BLaER1 treated with 17β-estradiol and CSF1 and Interleukin-3, amounts not matched to agents 10 nM and 100 nM (cell line): ENCODE measurements at regions not wholly inside any gene's neighbourhood (a gene's known extent, or its start where the extent isn't known, plus 50 kb on each side); places are given as distances from the start of the nearest gene placed in this dataset.
A peak's percentile ranks its signal among the peaks of the same experiment; 100 is the strongest.
"Not testable (repeated sequence)": the region's sequence is repeated elsewhere in the genome, so short reads cannot be mapped to it uniquely, and the experiment has no call there.

Source experiments
- H3K27ac ChIP-seq, 11 experiments: shearing (Covaris generic); formaldehyde crosslinking; 2 replicates each; pipeline ENCODE4 v1.8.1; 2022
- H3K27me3 ChIP-seq, 11 experiments: shearing (Covaris generic); formaldehyde crosslinking; 2 replicates each; pipeline ENCODE4 v1.8.1; 2022
- H3K36me3 ChIP-seq, 11 experiments: shearing (Covaris generic); formaldehyde crosslinking; 2 replicates each; pipeline ENCODE4 v1.8.1; 2022
- H3K4me1 ChIP-seq, 10 experiments: shearing (Covaris generic); formaldehyde crosslinking; 2 replicates each; pipeline ENCODE4 v1.8.1; 2022
- H3K4me2 ChIP-seq, 11 experiments: shearing (Covaris generic); formaldehyde crosslinking; 2 replicates each; pipeline ENCODE4 v1.8.1; 2022
- H3K4me3 ChIP-seq, 10 experiments: shearing (Covaris generic); formaldehyde crosslinking; 2 replicates each; pipeline ENCODE4 v1.8.1; 2022
- H3K9ac ChIP-seq, 11 experiments: shearing (Covaris generic); formaldehyde crosslinking; 2 replicates each; pipeline ENCODE4 v1.8.1; 2022
- H3K9me3 ChIP-seq, 11 experiments: shearing (Covaris generic); formaldehyde crosslinking; replicated peaks in 1 of 11; 2 replicates each; pipeline ENCODE4 v1.8.1; 2022
- H4K20me1 ChIP-seq, 11 experiments: shearing (Covaris generic); formaldehyde crosslinking; 2 replicates each; pipeline ENCODE4 v1.8.1; 2022
- Cebpa-rat ChIP-seq, 11 experiments: shearing (Covaris generic); IDR thresholded peaks; 2 replicates each; pipeline ENCODE4 v1.8.1; 2022

GRCh38 chr9:84075004-84075403 lies 94.4 kb downstream of the RMI1 start:
- H3K36me3 ChIP-seq = no peaks in the 10 kb centered on the region
- H3K4me2 ChIP-seq = peak overlapping the region in 1 of 11 experiments; percentile 26; a peak in 1 of 22 replicates
- no peak for TF ChIP-seq Cebpa-rat (IDR thresholded peaks at IDR 0.05)
- peaks cover 0 to 9% (median 3%) of the 10 kb centered on the region in 11 experiments; a peak in 5 of 22 replicates for H3K9me3 ChIP-seq
- no peaks in the 10 kb centered on the region for H3K27me3 ChIP-seq
- H4K20me1 ChIP-seq = no peaks in the 10 kb centered on the region
- no peak overlapping the region for H3K9ac ChIP-seq
- no peak overlapping the region for H3K4me3 ChIP-seq
- H3K27ac ChIP-seq = no peak overlapping the region
- peaks cover 4 to 20% (median 15%) of the 10 kb centered on the region in 10 experiments; a peak in 19 of 20 replicates for H3K4me1 ChIP-seq

GRCh38 chr9:84076384-84076783 lies 95.8 kb downstream of the RMI1 start:
- H3K27ac ChIP-seq = no peak overlapping the region
- H3K27me3 ChIP-seq = no peaks in the 10 kb centered on the region
- H3K4me3 ChIP-seq = no peak overlapping the region
- TF ChIP-seq Cebpa-rat (IDR thresholded peaks at IDR 0.05) = no peak
- H3K36me3 ChIP-seq = no peaks in the 10 kb centered on the region
- H4K20me1 ChIP-seq = no peaks in the 10 kb centered on the region
- no peak overlapping the region for H3K9ac ChIP-seq
- H3K9me3 ChIP-seq = peaks cover 0 to 9% (median 3%) of the 10 kb centered on the region in 11 experiments; a peak in 5 of 22 replicates
- H3K4me2 ChIP-seq = no peak overlapping the region
- peaks cover 9 to 27% (median 22%) of the 10 kb centered on the region in 10 experiments for H3K4me1 ChIP-seq

GRCh38 chr9:84077816-84078215 lies 97.2 kb downstream of the RMI1 start:
- H3K36me3 ChIP-seq, H3K27me3 ChIP-seq: not testable (repeated sequence)

GRCh38 chr9:84079994-84080393 lies 99.4 kb downstream of the RMI1 start:
- H3K9me3 ChIP-seq = peaks cover 0 to 9% (median 0%) of the 10 kb centered on the region in 11 experiments; a peak in 5 of 22 replicates
- no peaks in the 10 kb centered on the region for H3K36me3 ChIP-seq
- no peaks in the 10 kb centered on the region for H3K27me3 ChIP-seq
- H3K9ac ChIP-seq = no peak overlapping the region
- peaks cover 9 to 53% (median 31%) of the 10 kb centered on the region in 10 experiments for H3K4me1 ChIP-seq
- H4K20me1 ChIP-seq = no peaks in the 10 kb centered on the region
- no peak overlapping the region for H3K27ac ChIP-seq
- no peak for TF ChIP-seq Cebpa-rat (IDR thresholded peaks at IDR 0.05)
- H3K4me3 ChIP-seq = no peak overlapping the region
- H3K4me2 ChIP-seq = peak overlapping the region in 9 of 11 experiments; percentile 2 to 68 (median 50); a peak in 7 of 22 replicates

More at GRCh38 chr9:84077816-84078215, 97.2 kb downstream of the RMI1 start:
- not testable (repeated sequence) for H4K20me1 ChIP-seq, H3K9me3 ChIP-seq, H3K9ac ChIP-seq, H3K4me2 ChIP-seq, H3K27ac ChIP-seq, H3K4me3 ChIP-seq
- H3K4me1 ChIP-seq = peaks cover 9 to 39% (median 27%) of the 10 kb centered on the region in 10 experiments

GRCh38 chr9:84101964-84102632 lies 121.5 kb downstream of the RMI1 start:
- H3K9ac ChIP-seq = no peak overlapping the region
- H3K4me3 ChIP-seq = no peak overlapping the region
- no peak for TF ChIP-seq Cebpa-rat (IDR thresholded peaks at IDR 0.05)
- no peaks in the 10 kb centered on the region for H4K20me1 ChIP-seq
- no peaks in the 10 kb centered on the region for H3K4me1 ChIP-seq
- H3K36me3 ChIP-seq = no peaks in the 10 kb centered on the region
- no peak overlapping the region for H3K4me2 ChIP-seq
- H3K9me3 ChIP-seq = peaks cover 7 to 17% (median 9%) of the 10 kb centered on the region in 11 experiments; a peak in 19 of 22 replicates
- H3K27me3 ChIP-seq = no peaks in the 10 kb centered on the region
- H3K27ac ChIP-seq = no peak overlapping the region

GRCh38 chr9:84103651-84104377 lies 123.2 kb downstream of the RMI1 start:
- H3K4me2 ChIP-seq = no peak overlapping the region
- no peaks in the 10 kb centered on the region for H4K20me1 ChIP-seq
- H3K27me3 ChIP-seq = no peaks in the 10 kb centered on the region
- H3K27ac ChIP-seq = no peak overlapping the region
- TF ChIP-seq Cebpa-rat (IDR thresholded peaks at IDR 0.05) = no peak
- no peak overlapping the region for H3K4me3 ChIP-seq
- H3K4me1 ChIP-seq = no peaks in the 10 kb centered on the region
- peaks cover 7 to 17% (median 9%) of the 10 kb centered on the region in 11 experiments; a peak in 19 of 22 replicates for H3K9me3 ChIP-seq
- no peak overlapping the region for H3K9ac ChIP-seq
- H3K36me3 ChIP-seq = no peaks in the 10 kb centered on the region

- Histone ChIP-seq H3K27ac (no peak overlapping the region), H3K9me3 (peaks cover 7 to 17% (median 9%) of the 10 kb centered on the region in 11 experiments; a peak in 19 of 22 replicates), H3K27me3 (no peaks in the 10 kb centered on the region), H4K20me1 (no peaks in the 10 kb centered on the region), H3K9ac (no peak overlapping the region), H3K36me3 (no peaks in the 10 kb centered on the region), H3K4me3 (no peak overlapping the region), H3K4me1 (no peaks in the 10 kb centered on the region), H3K4me2 (no peak overlapping the region)
- no peak for TF ChIP-seq Cebpa-rat (IDR thresholded peaks at IDR 0.05)
Observed at GRCh38 chr9:84107081-84107480, 126.5 kb downstream of the RMI1 start.

- Histone ChIP-seq H3K9me3 (peaks cover 8 to 20% (median 12%) of the 10 kb centered on the region in 11 experiments; a peak in 20 of 22 replicates), H3K27me3 (no peaks in the 10 kb centered on the region), H3K4me2 (no peak overlapping the region), H3K27ac (no peak overlapping the region), H3K36me3 (no peaks in the 10 kb centered on the region), H3K9ac (no peak overlapping the region), H3K4me1 (no peaks in the 10 kb centered on the region), H4K20me1 (no peaks in the 10 kb centered on the region), H3K4me3 (no peak overlapping the region)
- no peak for TF ChIP-seq Cebpa-rat (IDR thresholded peaks at IDR 0.05)
Observed at GRCh38 chr9:84107995-84108394, 127.4 kb downstream of the RMI1 start.

GRCh38 chr9:84111726-84112125 lies 131.1 kb downstream of the RMI1 start:
- H4K20me1 ChIP-seq = no peaks in the 10 kb centered on the region
- H3K9me3 ChIP-seq = peaks cover 5 to 19% (median 11%) of the 10 kb centered on the region in 11 experiments; a peak in 15 of 22 replicates
- no peak overlapping the region for H3K27ac ChIP-seq
- no peak overlapping the region for H3K4me3 ChIP-seq
- no peaks in the 10 kb centered on the region for H3K4me1 ChIP-seq
- no peaks in the 10 kb centered on the region for H3K36me3 ChIP-seq
- H3K9ac ChIP-seq = no peak overlapping the region
- TF ChIP-seq Cebpa-rat (IDR thresholded peaks at IDR 0.05) = no peak
- no peaks in the 10 kb centered on the region for H3K27me3 ChIP-seq
- H3K4me2 ChIP-seq = no peak overlapping the region
